IPS-15b (cell line): ENCODE measurements at regions not wholly inside any gene's neighbourhood (a gene's known extent, or its start where the extent isn't known, plus 50 kb on each side); places are given as distances from the start of the nearest gene placed in this dataset.

ENCODE experiments used
- H3K27me3 ChIP-seq: one replicate; pipeline ENCODE4 v1.6.1; 2013; ENCODE audit warnings: low read length; ENCODE audit not compliant: control insufficient read depth, insufficient read depth
- H3K36me3 ChIP-seq: one replicate; pipeline ENCODE4 v1.6.1; 2013; ENCODE audit warnings: low read length; ENCODE audit not compliant: control insufficient read depth, insufficient read depth
- H3K4me1 ChIP-seq: one replicate; pipeline ENCODE4 v1.6.1; 2013; ENCODE audit warnings: mild to moderate bottlenecking, low read length; ENCODE audit not compliant: control insufficient read depth, insufficient read depth
- H3K4me3 ChIP-seq: one replicate; pipeline ENCODE4 v1.5.1; 2013; ENCODE audit warnings: low read depth, low read length
- H3K9ac ChIP-seq: one replicate; pipeline ENCODE4 v1.6.1; 2013; ENCODE audit warnings: low read depth, mild to moderate bottlenecking, low read length
- H3K9me3 ChIP-seq: one replicate; pipeline ENCODE4 v1.6.1; 2013; ENCODE audit warnings: mild to moderate bottlenecking, low read length; ENCODE audit not compliant: control insufficient read depth, insufficient read depth

DNA sequence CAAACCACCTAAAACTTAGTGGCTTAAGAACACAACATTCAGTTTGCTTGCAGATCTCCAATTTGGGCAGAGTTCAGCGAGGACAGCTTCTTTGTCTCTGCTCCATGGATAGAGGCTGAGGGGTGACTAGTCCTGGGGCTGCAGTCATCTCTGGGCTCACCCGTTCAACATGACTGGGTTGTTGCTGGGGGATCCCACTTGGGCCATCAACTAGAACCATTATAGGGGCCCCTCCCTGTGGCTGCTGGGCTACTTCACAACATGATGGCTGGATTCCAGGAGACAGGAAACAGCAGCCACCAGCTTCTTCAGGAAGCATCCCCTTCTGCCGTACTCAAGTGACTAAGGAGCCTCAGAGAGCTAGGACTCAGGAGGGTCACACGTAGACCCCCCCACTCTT is 140.9 kb downstream of the RHOU start:
- H3K9me3 ChIP-seq, result no peaks in the 10 kb centered on the region
- no peak overlapping the region for H3K9ac ChIP-seq
- no peaks in the 10 kb centered on the region for H3K36me3 ChIP-seq
- no peak overlapping the region for H3K4me3 ChIP-seq
- no peaks in the 10 kb centered on the region for H3K4me1 ChIP-seq
- no peaks in the 10 kb centered on the region for H3K27me3 ChIP-seq

GRCh38 chr1:228879164-228879563 is 143.9 kb downstream of the RHOU start:
- Histone ChIP-seq H3K9me3 (no peaks in the 10 kb centered on the region), H3K4me1 (no peaks in the 10 kb centered on the region), H3K27me3 (no peaks in the 10 kb centered on the region)

DNA sequence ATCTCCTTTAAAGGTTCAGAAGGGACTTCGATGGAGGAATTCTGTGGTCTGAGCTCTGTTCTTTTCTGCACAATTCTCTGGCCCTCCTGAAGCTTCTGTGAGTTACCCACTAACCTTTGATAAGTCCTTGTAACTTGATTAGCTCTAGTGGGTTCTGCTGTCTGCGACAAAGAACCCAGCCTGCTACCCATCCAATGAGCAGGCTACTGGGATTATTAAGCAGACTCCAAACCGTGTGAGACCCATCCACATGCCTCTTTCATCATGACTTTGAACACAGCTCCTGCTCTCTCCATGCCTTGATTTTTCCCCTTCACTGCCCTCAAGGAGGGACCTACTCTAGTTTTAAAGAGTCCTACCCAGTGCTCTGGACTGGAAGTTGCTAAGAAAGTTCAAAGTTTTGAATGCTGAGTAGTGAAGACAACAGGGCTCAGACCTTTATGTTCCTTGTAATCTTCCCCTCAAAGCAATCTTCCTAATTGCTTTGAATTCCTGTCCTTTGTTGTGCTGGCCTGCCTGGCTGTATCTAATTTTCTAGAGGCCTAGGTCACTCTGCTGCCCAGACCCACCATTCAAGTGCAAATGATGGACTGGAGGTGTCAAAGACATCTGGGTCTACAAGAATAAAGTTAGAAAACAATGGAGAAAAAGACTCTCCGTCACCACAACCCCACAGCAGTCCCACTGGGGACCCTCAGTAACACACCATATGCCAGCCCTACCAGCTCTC is 146.9 kb downstream of the RHOU start:
- Histone ChIP-seq H3K4me1 (no peaks in the 10 kb centered on the region), H3K9ac (no peak overlapping the region), H3K4me3 (no peak overlapping the region), H3K27me3 (no peaks in the 10 kb centered on the region), H3K9me3 (no peaks in the 10 kb centered on the region), H3K36me3 (no peaks in the 10 kb centered on the region)

More at GRCh38 chr1:228879164-228879563, 143.9 kb downstream of the RHOU start:
- H3K36me3 ChIP-seq, result no peaks in the 10 kb centered on the region
- no peak overlapping the region for H3K9ac ChIP-seq
- no peak overlapping the region for H3K4me3 ChIP-seq

- H3K9ac ChIP-seq, result no peak overlapping the region
- H3K36me3 ChIP-seq, result no peaks in the 10 kb centered on the region
- no peak overlapping the region for H3K4me3 ChIP-seq
- no peaks in the 10 kb centered on the region for H3K4me1 ChIP-seq
- no peaks in the 10 kb centered on the region for H3K27me3 ChIP-seq
- H3K9me3 ChIP-seq, result no peaks in the 10 kb centered on the region
These were observed 147.6 kb downstream of the RHOU start for GRCh38 chr1:228882771-228883450.

DNA sequence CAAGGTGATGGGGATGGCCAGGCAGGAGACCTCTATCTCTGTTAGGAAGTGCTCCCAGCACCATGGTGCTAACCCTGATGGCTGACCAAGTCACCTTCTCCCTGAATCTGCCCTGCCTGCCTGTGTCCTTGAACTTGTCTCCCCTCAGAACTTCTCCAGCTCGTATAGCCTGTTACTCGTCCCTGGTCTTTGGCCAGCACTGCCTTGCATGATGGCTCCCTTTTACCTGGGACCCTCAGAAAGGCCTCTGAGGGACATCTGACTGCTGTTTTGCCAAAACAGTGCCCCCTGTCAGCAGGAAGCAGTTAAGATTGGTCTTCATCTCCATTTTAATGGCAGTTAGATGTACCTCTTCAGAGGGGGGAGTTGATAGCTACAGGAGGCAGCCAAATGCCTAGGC is 148.3 kb downstream of the RHOU start:
- Histone ChIP-seq H3K36me3 (no peaks in the 10 kb centered on the region), H3K27me3 (no peaks in the 10 kb centered on the region), H3K9me3 (no peaks in the 10 kb centered on the region), H3K4me3 (no peak overlapping the region), H3K9ac (no peak overlapping the region), H3K4me1 (no peaks in the 10 kb centered on the region)

- no peaks in the 10 kb centered on the region for H3K36me3 ChIP-seq
- no peak overlapping the region for H3K4me3 ChIP-seq
- H3K9me3 ChIP-seq, result no peaks in the 10 kb centered on the region
- no peak overlapping the region for H3K9ac ChIP-seq
- no peaks in the 10 kb centered on the region for H3K4me1 ChIP-seq
- no peaks in the 10 kb centered on the region for H3K27me3 ChIP-seq
These were observed 148.9 kb downstream of the RHOU start for GRCh38 chr1:228884196-228884595.

DNA sequence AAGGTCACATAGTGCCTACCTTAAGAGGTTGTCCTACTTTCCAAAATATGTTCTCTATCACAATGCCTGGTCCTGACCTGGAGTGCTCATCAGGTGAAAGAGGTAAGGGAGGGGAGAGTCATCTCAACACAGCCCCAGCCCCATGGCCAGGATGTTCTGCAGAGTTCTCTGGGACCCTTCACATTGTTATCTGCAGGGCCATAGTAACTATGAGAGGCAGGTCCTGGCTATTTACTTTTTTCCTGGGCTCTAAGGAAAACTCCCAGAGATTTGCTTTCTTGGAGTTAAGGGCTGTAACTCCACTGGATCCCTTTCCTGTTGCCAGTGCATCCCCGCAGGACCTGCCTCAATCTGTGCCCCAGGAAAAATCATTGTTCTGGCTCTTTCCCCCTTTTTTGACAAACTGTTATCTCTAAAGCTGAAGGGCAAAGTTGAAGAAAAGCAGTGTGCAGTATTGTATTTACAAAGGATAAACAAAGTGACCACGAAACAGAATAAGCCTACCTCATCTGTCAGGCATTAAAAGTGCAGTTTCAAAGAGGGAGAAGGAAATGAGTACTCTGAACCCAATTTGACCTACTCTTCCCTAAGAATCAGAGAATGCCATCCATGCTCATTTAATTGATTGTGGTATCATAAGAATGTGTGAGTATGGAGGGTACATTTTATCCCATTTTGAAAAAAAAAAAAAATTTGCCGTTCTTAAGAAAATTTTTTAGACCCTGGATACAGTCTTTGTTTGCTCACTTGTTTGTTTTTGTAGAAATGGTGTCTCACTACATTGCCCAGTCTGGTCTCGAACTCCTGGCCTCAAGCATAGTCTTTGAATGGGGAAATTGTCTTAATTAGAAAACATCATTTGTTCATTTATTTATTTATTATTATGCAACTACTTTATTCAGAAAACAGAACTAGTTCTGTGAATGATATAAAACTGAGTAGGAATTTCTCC is 149.6 kb downstream of the RHOU start:
- Histone ChIP-seq H3K4me1 (no peaks in the 10 kb centered on the region), H3K9me3 (no peaks in the 10 kb centered on the region), H3K36me3 (no peaks in the 10 kb centered on the region), H3K4me3 (no peak overlapping the region), H3K9ac (no peak overlapping the region), H3K27me3 (no peaks in the 10 kb centered on the region)

DNA sequence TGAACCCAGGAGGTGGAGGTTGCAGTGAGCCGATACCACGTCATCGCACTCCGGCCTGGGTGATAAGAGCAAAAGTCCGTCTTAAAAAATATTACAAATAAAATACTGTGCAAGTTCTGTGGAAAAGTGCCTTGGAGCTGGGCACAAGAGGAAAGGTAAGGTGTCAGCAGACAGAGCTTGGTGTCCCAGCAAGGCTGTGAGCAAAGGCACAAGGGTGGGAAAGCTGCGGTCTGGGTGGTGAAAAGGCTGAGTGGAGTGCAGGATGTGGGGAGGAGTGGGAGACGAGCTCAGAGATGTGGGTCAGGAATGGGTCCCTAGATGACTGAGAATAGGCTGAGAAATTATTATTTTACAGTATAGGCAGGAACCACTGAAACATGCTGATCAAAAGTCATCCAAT is 150.6 kb downstream of the RHOU start:
- Histone ChIP-seq H3K36me3 (no peaks in the 10 kb centered on the region), H3K4me1 (no peaks in the 10 kb centered on the region), H3K27me3 (no peaks in the 10 kb centered on the region), H3K9me3 (no peaks in the 10 kb centered on the region), H3K4me3 (no peak overlapping the region), H3K9ac (no peak overlapping the region)

DNA sequence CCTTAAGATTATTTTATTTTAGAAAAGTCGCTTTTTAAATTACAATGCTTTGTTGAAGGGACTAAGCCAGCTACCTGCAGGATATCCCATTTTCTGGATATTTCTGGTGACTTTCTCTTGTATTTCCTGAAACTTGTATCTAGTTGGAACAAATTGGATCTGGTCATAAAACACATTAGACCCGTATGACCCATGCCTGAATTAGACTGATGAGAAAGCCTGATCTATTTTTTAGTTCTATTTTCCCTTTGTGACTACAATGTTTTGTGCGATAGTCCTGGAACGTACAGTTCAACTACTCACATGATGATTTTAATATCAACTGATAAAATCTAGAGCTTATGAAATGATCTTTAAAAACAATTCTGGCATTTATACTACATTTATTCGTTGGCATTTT is 151.8 kb downstream of the RHOU start:
- no peak overlapping the region for H3K9ac ChIP-seq
- no peaks in the 10 kb centered on the region for H3K27me3 ChIP-seq

DNA sequence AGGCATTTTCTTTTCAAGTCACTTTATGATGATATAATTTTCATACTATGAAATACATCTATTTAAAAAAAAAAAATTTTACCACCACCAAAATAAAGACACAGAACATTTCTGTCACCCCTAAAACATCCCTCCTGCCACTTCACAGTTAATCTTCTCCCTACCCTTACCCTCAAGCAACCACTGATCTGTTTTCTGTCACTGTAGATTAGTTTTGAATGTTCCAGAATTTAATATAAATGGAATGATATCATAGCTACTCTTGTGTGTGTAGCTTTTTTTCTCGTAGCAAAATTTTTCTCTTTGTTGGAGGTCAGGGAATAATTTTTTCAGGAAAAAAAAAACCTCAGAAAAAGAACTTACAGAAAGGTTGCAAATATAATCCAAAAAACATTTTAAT is 152.7 kb downstream of the RHOU start:
- Histone ChIP-seq H3K9me3 (no peaks in the 10 kb centered on the region), H3K9ac (no peak overlapping the region)

More for the DNA sequence above, 151.8 kb downstream of the RHOU start:
- Histone ChIP-seq H3K9me3 (no peaks in the 10 kb centered on the region), H3K4me1 (no peaks in the 10 kb centered on the region), H3K4me3 (no peak overlapping the region), H3K36me3 (no peaks in the 10 kb centered on the region)

GRCh38 chr1:228889289-228889688 is 154.0 kb downstream of the RHOU start:
- Histone ChIP-seq H3K4me1 (no peaks in the 10 kb centered on the region), H3K36me3 (no peaks in the 10 kb centered on the region), H3K4me3 (no peak overlapping the region), H3K27me3 (no peaks in the 10 kb centered on the region), H3K9me3 (no peaks in the 10 kb centered on the region), H3K9ac (no peak overlapping the region)

More for the DNA sequence above, 152.7 kb downstream of the RHOU start:
- no peaks in the 10 kb centered on the region for H3K36me3 ChIP-seq
- no peaks in the 10 kb centered on the region for H3K4me1 ChIP-seq
- no peaks in the 10 kb centered on the region for H3K27me3 ChIP-seq
- H3K4me3 ChIP-seq, result no peak overlapping the region
